BJ (cell line): ENCODE measurements at regions not wholly inside any gene's neighbourhood (a gene's known extent, or its start where the extent isn't known, plus 50 kb on each side); places are given as distances from the start of the nearest gene placed in this dataset.

ENCODE experiments used
- CTCF ChIA-PET: fragments of 350-600 bp; formaldehyde crosslinking; extraction: SDS; loops from one replicate; lab custom pipeline; 2021; ENCODE audit warnings: antibody characterized with exemption, inconsistent platforms; lab: Yijun Ruan, JAX
- POLR2A ChIA-PET: fragments of 300-600 bp; sonication (Branson Sonifier 250); formaldehyde crosslinking; extraction: SDS; loops from one replicate; lab custom pipeline; 2021; ENCODE audit warnings: antibody characterized with exemption; lab: Charles Lee
- DNase-seq: peaks from one replicate; pipeline ENCODE4 v3.0.0-alpha.2; 2011; ENCODE audit warnings: low read depth
- H3K27me3 ChIP-seq: 2 replicates; pipeline ENCODE4 v1.6.0; 2011; ENCODE audit warnings: low read length; ENCODE audit not compliant: control insufficient read depth, insufficient read depth
- H3K36me3 ChIP-seq: 2 replicates; pipeline ENCODE4 v1.5.1; 2011; ENCODE audit warnings: low read length; ENCODE audit not compliant: control insufficient read depth, insufficient read depth
- H3K4me3 ChIP-seq: 2 replicates; pipeline ENCODE4 v1.5.1; 2011; ENCODE audit warnings: low read depth, mild to moderate bottlenecking, control low read depth, low read length
- CTCF ChIP-seq: IDR thresholded peaks from 2 replicates; pipeline ENCODE4 v1.5.1; 2011; ENCODE audit warnings: low read depth, mild to moderate bottlenecking, control low read depth, inconsistent platforms, low read length, moderate library complexity; ENCODE audit not compliant: insufficient read depth

- ChIA-PET CTCF (interaction anchor here (1.0 kb wide), 1 partner anchor 14 kb away, joined by 3 read pairs; no protein-coding TSS in a partner anchor), POLR2A (no interaction called here)
- no peak for DNase-seq
- Histone ChIP-seq H3K36me3 (no peaks in the 10 kb centered on the region), H3K4me3 (no peak overlapping the region), H3K27me3 (no peaks in the 10 kb centered on the region)
- no peak for TF ChIP-seq CTCF
Measured at GRCh38 chr4:11782859-11783258, 354.2 kb upstream of the HS3ST1 start.

- ChIA-PET POLR2A (no interaction called here), CTCF (no interaction called here)
Measured at GRCh38 chr4:11777447-11777846, 348.8 kb upstream of the HS3ST1 start.

GRCh38 chr4:11774346-11774745, 345.7 kb upstream of the HS3ST1 start:
- DNase-seq, result no peak
- H3K27me3 ChIP-seq, result no peaks in the 10 kb centered on the region
- no peaks in the 10 kb centered on the region for H3K36me3 ChIP-seq
- ChIA-PET CTCF (no interaction called here), POLR2A (no interaction called here)
- H3K4me3 ChIP-seq, result no peak overlapping the region
- no peak for TF ChIP-seq CTCF

More at GRCh38 chr4:11777447-11777846, 348.8 kb upstream of the HS3ST1 start:
- H3K36me3 ChIP-seq, result no peaks in the 10 kb centered on the region
- H3K4me3 ChIP-seq, result no peak overlapping the region
- no peak for DNase-seq
- no peaks in the 10 kb centered on the region for H3K27me3 ChIP-seq
- no peak for TF ChIP-seq CTCF

GRCh38 chr4:11773798-11774197, 345.1 kb upstream of the HS3ST1 start:
- H3K27me3 ChIP-seq, result no peaks in the 10 kb centered on the region
- CTCF ChIA-PET, result no interaction called here
- no peaks in the 10 kb centered on the region for H3K36me3 ChIP-seq
- H3K4me3 ChIP-seq, result no peak overlapping the region
- TF ChIP-seq CTCF, result no peak
- POLR2A ChIA-PET, result no interaction called here
- DNase-seq, result no peak

GRCh38 chr4:11769434-11769833, 340.7 kb upstream of the HS3ST1 start:
- Histone ChIP-seq H3K4me3 (no peak overlapping the region), H3K27me3 (no peaks in the 10 kb centered on the region), H3K36me3 (no peaks in the 10 kb centered on the region)
- DNase-seq, result no peak
- CTCF ChIA-PET, result interaction anchor here (1.5 kb wide), 1 partner anchor 13 kb away, joined by 3 read pairs; no protein-coding TSS in a partner anchor
- TF ChIP-seq CTCF, result no peak
- POLR2A ChIA-PET, result no interaction called here
